NT2/D1 (cell line): ENCODE measurements at regions not wholly inside any gene's neighbourhood (a gene's known extent, or its start where the extent isn't known, plus 50 kb on each side); places are given as distances from the start of the nearest gene placed in this dataset.

Source experiments
- DNase-seq: peaks from one replicate; pipeline ENCODE4 v3.0.0-alpha.2; 2011; ENCODE audit warnings: low read depth, low spot score
- H3K27me3 ChIP-seq: 2 replicates; pipeline ENCODE4 v1.6.0; 2011; ENCODE audit warnings: mild to moderate bottlenecking; ENCODE audit not compliant: insufficient read length, insufficient read depth
- H3K36me3 ChIP-seq: 2 replicates; pipeline ENCODE4 v1.6.1; 2011; ENCODE audit warnings: mild to moderate bottlenecking, low read length, mixed read lengths; ENCODE audit not compliant: insufficient read depth, insufficient read length
- H3K4me1 ChIP-seq: 2 replicates; pipeline ENCODE4 v1.5.1; 2011; ENCODE audit not compliant: insufficient read depth, insufficient read length
- H3K4me3 ChIP-seq: 2 replicates; pipeline ENCODE4 v1.5.1; 2011; ENCODE audit warnings: low read depth; ENCODE audit not compliant: insufficient read length
- H3K9ac ChIP-seq: 2 replicates; pipeline ENCODE4 v1.6.0; 2011; ENCODE audit warnings: low read depth; ENCODE audit not compliant: insufficient read length
- H3K9me3 ChIP-seq: 2 replicates; pipeline ENCODE4 v1.5.1; 2011; ENCODE audit warnings: mild to moderate bottlenecking, low read length; ENCODE audit not compliant: insufficient read depth
- SUZ12 ChIP-seq: IDR thresholded peaks from 2 replicates; pipeline ENCODE4 v1.6.1; 2011; ENCODE audit not compliant: insufficient read length, insufficient read depth; ENCODE audit errors: extremely low read depth
- YY1 ChIP-seq: IDR thresholded peaks from 2 replicates; pipeline ENCODE4 v1.6.1; 2011; ENCODE audit not compliant: insufficient read length, insufficient read depth
- ZNF274 ChIP-seq: IDR thresholded peaks from 2 replicates; pipeline ENCODE4 v1.6.1; 2011; ENCODE audit warnings: mild to moderate bottlenecking, low read depth, low read length

- DNase-seq: no peak
These were observed 78.9 kb downstream of the ANKRD60 start for GRCh38 chr20:58149437-58150091.

DNA sequence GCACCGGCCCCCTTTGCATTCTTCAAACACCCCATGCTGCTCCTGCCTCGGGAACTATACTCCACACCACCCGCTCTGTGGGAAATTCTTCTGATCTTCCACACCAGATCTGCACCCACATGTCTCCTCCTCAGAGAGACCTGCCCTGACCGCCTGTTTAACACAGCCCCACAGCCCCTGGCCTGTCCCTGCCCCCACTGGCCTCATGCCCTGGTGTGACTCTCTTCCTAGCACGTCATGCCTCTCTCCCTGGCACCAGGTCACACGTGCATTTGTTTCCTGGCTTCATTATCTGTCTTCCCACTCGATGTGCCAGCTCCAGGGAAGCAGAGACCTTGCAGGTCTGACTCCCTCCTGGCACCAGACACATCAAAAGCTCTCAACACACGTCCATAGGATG, 79.6 kb downstream of the ANKRD60 start:
- no peak for TF ChIP-seq SUZ12
- no peaks in the 10 kb centered on the region for H3K27me3 ChIP-seq
- H3K9ac ChIP-seq: no peak overlapping the region

More at GRCh38 chr20:58149437-58150091, 78.9 kb downstream of the ANKRD60 start:
- Histone ChIP-seq H3K36me3 (no peaks in the 10 kb centered on the region), H3K27me3 (no peaks in the 10 kb centered on the region), H3K9ac (no peak overlapping the region), H3K9me3 (peaks cover 8% of the 10 kb centered on the region; the same call in 1 of the 2 replicates), H3K4me1 (no peaks in the 10 kb centered on the region), H3K4me3 (no peak overlapping the region)
- no peak for TF ChIP-seq ZNF274
- no peak for TF ChIP-seq SUZ12
- TF ChIP-seq YY1: no peak

GRCh38 chr20:58147628-58148370, 80.7 kb downstream of the ANKRD60 start:
- H3K27me3 ChIP-seq: no peaks in the 10 kb centered on the region
- no peak for DNase-seq

More for the DNA sequence above, 79.6 kb downstream of the ANKRD60 start:
- Histone ChIP-seq H3K4me3 (no peak overlapping the region), H3K36me3 (no peaks in the 10 kb centered on the region), H3K4me1 (no peaks in the 10 kb centered on the region), H3K9me3 (peaks cover 8% of the 10 kb centered on the region; the same call in 1 of the 2 replicates)
- DNase-seq: no peak

DNA sequence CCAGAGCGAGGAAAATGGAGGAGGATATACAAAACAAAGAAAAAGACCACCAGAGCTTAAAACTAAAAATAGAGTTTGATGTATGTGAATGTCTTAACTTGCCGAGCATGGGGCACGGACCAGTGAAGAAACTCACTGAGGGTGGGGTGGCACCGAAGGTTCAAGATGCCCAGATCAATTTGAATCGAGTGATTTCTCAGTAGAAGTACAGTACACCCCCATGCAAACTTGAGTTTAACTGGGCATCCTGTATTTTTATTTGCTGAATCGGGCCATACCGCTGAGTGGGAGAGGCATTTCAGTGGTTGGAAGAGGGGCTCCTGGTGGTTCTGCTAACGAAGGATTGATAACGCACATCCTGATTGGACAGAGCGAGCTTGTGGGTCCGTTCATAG, 81.7 kb downstream of the ANKRD60 start:
- Histone ChIP-seq H3K4me1 (no peaks in the 10 kb centered on the region), H3K4me3 (no peak overlapping the region), H3K27me3 (no peaks in the 10 kb centered on the region), H3K9ac (no peak overlapping the region), H3K36me3 (no peaks in the 10 kb centered on the region), H3K9me3 (peaks cover 8% of the 10 kb centered on the region; the same call in 1 of the 2 replicates)
- TF ChIP-seq ZNF274 (no peak), YY1 (no peak)
- no peak for DNase-seq

More at GRCh38 chr20:58147628-58148370, 80.7 kb downstream of the ANKRD60 start:
- Histone ChIP-seq H3K9ac (no peak overlapping the region), H3K4me1 (no peaks in the 10 kb centered on the region), H3K4me3 (no peak overlapping the region), H3K9me3 (peaks cover 8% of the 10 kb centered on the region; the same call in 1 of the 2 replicates), H3K36me3 (no peaks in the 10 kb centered on the region)
- TF ChIP-seq SUZ12 (no peak), ZNF274 (no peak), YY1 (no peak)

DNA sequence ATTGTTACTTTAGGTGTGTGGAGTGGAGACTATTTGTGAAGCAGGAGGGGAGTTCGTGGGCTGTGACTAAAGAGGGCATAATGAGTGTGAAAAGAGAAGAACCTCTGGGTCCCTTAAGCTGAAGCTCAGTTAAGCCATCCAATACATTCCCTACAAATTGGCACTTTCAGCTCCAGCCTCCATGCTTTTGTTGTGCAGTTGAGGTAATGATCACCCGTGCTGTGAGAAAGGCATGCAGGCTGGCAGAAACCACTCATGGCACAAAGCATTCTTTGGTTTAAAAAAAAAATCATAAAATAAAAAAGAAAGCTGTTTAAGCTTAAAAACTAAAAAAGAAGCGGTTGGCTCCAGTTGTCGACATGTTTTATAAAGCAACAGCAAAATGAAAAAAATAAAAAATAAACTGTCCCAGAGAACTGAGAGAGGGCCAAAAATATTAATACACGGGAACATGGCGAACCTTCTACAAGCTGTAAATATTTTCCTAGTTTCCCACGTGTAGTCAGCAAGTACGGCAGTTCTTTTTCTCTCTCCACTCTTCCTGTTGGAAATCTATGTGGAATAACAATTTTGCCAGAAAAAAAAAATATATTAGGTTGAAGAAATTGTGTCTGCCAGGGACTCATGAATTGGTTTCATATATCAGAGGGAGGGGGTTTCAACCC, 82.2 kb downstream of the ANKRD60 start:
- TF ChIP-seq YY1: no peak
- no peak for TF ChIP-seq SUZ12
- TF ChIP-seq ZNF274: no peak
- DNase-seq: no peak
- Histone ChIP-seq H3K4me1 (no peaks in the 10 kb centered on the region), H3K9ac (no peak overlapping the region), H3K36me3 (no peaks in the 10 kb centered on the region), H3K4me3 (no peak overlapping the region), H3K27me3 (no peaks in the 10 kb centered on the region), H3K9me3 (peaks cover 8% of the 10 kb centered on the region; the same call in 1 of the 2 replicates)

GRCh38 chr20:58145506-58146080, 82.9 kb downstream of the ANKRD60 start:
- no peak overlapping the region for H3K4me3 ChIP-seq
- H3K9ac ChIP-seq: no peak overlapping the region
- H3K27me3 ChIP-seq: no peaks in the 10 kb centered on the region
- no peaks in the 10 kb centered on the region for H3K36me3 ChIP-seq
- TF ChIP-seq ZNF274: no peak
- TF ChIP-seq YY1: no peak
- TF ChIP-seq SUZ12: no peak
- peaks cover 8% of the 10 kb centered on the region; the same call in 1 of the 2 replicates for H3K9me3 ChIP-seq
- no peaks in the 10 kb centered on the region for H3K4me1 ChIP-seq
- DNase-seq: no peak

GRCh38 chr20:58144096-58144495, 84.4 kb downstream of the ANKRD60 start:
- H3K4me1 ChIP-seq: no peaks in the 10 kb centered on the region
- peaks cover 8% of the 10 kb centered on the region; the same call in 1 of the 2 replicates for H3K9me3 ChIP-seq
- no peak for DNase-seq
- no peak for TF ChIP-seq YY1
- no peak overlapping the region for H3K9ac ChIP-seq
- no peaks in the 10 kb centered on the region for H3K27me3 ChIP-seq
- no peaks in the 10 kb centered on the region for H3K36me3 ChIP-seq
- H3K4me3 ChIP-seq: no peak overlapping the region
